RWPE2 (cell line): ENCODE measurements at regions not wholly inside any gene's neighbourhood (a gene's known extent, or its start where the extent isn't known, plus 50 kb on each side); places are given as distances from the start of the nearest gene placed in this dataset.

Source experiments
- ATAC-seq: fragments of 200-7000 bp; cut with Tn5 transposase; 3 replicates; pipeline ENCODE4 v1.9.1; 2021; ENCODE audit warnings: low read depth
- DNase-seq: peaks from one replicate; pipeline ENCODE4 v3.0.0-alpha.2; 2020; ENCODE audit warnings: low spot score
- H3K27ac ChIP-seq: fragments of 450-650 bp; 2 replicates; pipeline ENCODE4 v1.5.1; 2017; ENCODE audit warnings: mild to moderate bottlenecking; ENCODE audit not compliant: poor library complexity, severe bottlenecking
- H3K27me3 ChIP-seq: fragments of 250-450 bp; sonication (Bioruptor Pico); 2 replicates; pipeline ENCODE4 v1.5.1; 2021; ENCODE audit warnings: mild to moderate bottlenecking, moderate library complexity; ENCODE audit not compliant: insufficient read depth, poor library complexity, severe bottlenecking
- H3K36me3 ChIP-seq: fragments of 250-450 bp; sonication (Bioruptor Pico); 2 replicates; pipeline ENCODE4 v1.5.1; 2020; ENCODE audit warnings: low read depth, mild to moderate bottlenecking, moderate library complexity
- H3K4me1 ChIP-seq: fragments of 250-450 bp; sonication (Bioruptor Pico); 2 replicates; pipeline ENCODE4 v1.5.1; 2021; ENCODE audit warnings: mild to moderate bottlenecking, moderate library complexity; ENCODE audit not compliant: insufficient read depth, poor library complexity, severe bottlenecking
- H3K4me3 ChIP-seq: fragments of 250-450 bp; sonication (Bioruptor Pico); 2 replicates; pipeline ENCODE4 v1.5.1; 2021; ENCODE audit warnings: mild to moderate bottlenecking, moderate library complexity; ENCODE audit not compliant: severe bottlenecking
- H3K9me3 ChIP-seq: fragments of 250-450 bp; sonication (Bioruptor Pico); 2 replicates; pipeline ENCODE4 v1.5.1; 2021; ENCODE audit warnings: mild to moderate bottlenecking, moderate library complexity; ENCODE audit not compliant: severe bottlenecking
- CTCF ChIP-seq: fragments of 450-650 bp; IDR thresholded peaks from one replicate; pipeline ENCODE4 v1.5.1; 2017; ENCODE audit warnings: mild to moderate bottlenecking, moderate library complexity; ENCODE audit not compliant: poor library complexity, severe bottlenecking

- Histone ChIP-seq H3K36me3 (no peaks in the 10 kb centered on the region), H3K27ac (no peak overlapping the region), H3K4me1 (no peaks in the 10 kb centered on the region), H3K27me3 (no peaks in the 10 kb centered on the region), H3K4me3 (no peak overlapping the region), H3K9me3 (no peaks in the 10 kb centered on the region)
- TF ChIP-seq CTCF = no peak
- DNase-seq (no peak), ATAC-seq (no peak)
Measured at GRCh38 chr7:24172856-24173255, 111.1 kb upstream of the NPY start.

- H3K9me3 ChIP-seq = no peaks in the 10 kb centered on the region
- no peak for ATAC-seq
- DNase-seq = no peak
- H3K36me3 ChIP-seq = no peaks in the 10 kb centered on the region
- no peak overlapping the region for H3K4me3 ChIP-seq
- H3K4me1 ChIP-seq = no peaks in the 10 kb centered on the region
- no peak for TF ChIP-seq CTCF
- H3K27ac ChIP-seq = no peak overlapping the region
- no peaks in the 10 kb centered on the region for H3K27me3 ChIP-seq
Measured at GRCh38 chr7:24175603-24176002, 108.4 kb upstream of the NPY start.

GRCh38 chr7:24178811-24179570 is 105.0 kb upstream of the NPY start:
- Histone ChIP-seq H3K27me3 (peaks cover 10% of the 10 kb centered on the region), H3K4me1 (no peaks in the 10 kb centered on the region)
- ATAC-seq = no peak

GRCh38 chr7:24191362-24191761 is 92.6 kb upstream of the NPY start:
- TF ChIP-seq CTCF = no peak
- H3K27me3 ChIP-seq = peaks cover 14% of the 10 kb centered on the region
- H3K4me1 ChIP-seq = peaks cover 9% of the 10 kb centered on the region
- DNase-seq = no peak
- H3K9me3 ChIP-seq = no peaks in the 10 kb centered on the region
- H3K36me3 ChIP-seq = no peaks in the 10 kb centered on the region
- no peak overlapping the region for H3K4me3 ChIP-seq
- no peak overlapping the region for H3K27ac ChIP-seq
- peak; percentile 60; the same call in 2 of the 3 replicates for ATAC-seq

More at GRCh38 chr7:24178811-24179570, 105.0 kb upstream of the NPY start:
- H3K4me3 ChIP-seq = no peak overlapping the region
- no peaks in the 10 kb centered on the region for H3K36me3 ChIP-seq
- no peak for DNase-seq
- no peak overlapping the region for H3K27ac ChIP-seq
- H3K9me3 ChIP-seq = no peaks in the 10 kb centered on the region
- no peak for TF ChIP-seq CTCF

- ATAC-seq = peak; percentile 76
- H3K27ac ChIP-seq = no peak overlapping the region
Measured at GRCh38 chr7:24192053-24192452, 91.9 kb upstream of the NPY start.

More at GRCh38 chr7:24192053-24192452, 91.9 kb upstream of the NPY start:
- Histone ChIP-seq H3K9me3 (no peaks in the 10 kb centered on the region), H3K36me3 (no peaks in the 10 kb centered on the region), H3K4me3 (no peak overlapping the region), H3K4me1 (peaks cover 9% of the 10 kb centered on the region), H3K27me3 (peaks cover 14% of the 10 kb centered on the region)
- DNase-seq = no peak
- TF ChIP-seq CTCF = no peak
